GM23338 (cell line): ENCODE measurements at regions not wholly inside any gene's neighbourhood (a gene's known extent, or its start where the extent isn't known, plus 50 kb on each side); places are given as distances from the start of the nearest gene placed in this dataset.

ENCODE experiments used
- ATAC-seq: fragments of 200-7000 bp; cut with Tn5 transposase; 3 replicates; pipeline ENCODE4 v1.9.1; 2020
- DNase-seq: peaks from one replicate; pipeline ENCODE4 v3.0.0-alpha.2; 2015; ENCODE audit warnings: low spot score
- H2AFZ ChIP-seq: fragments of 200-600 bp; sonication (generic); 2 replicates; pipeline ENCODE4 v1.8.0; 2016; ENCODE audit warnings: antibody characterized with exemption, mild to moderate bottlenecking, moderate library complexity
- H3F3A ChIP-seq: fragments of 200-600 bp; sonication (generic); replicated peaks from 2 replicates; pipeline ENCODE4 v1.8.0; 2017; ENCODE audit warnings: antibody characterized with exemption, mixed run types, low read depth
- H3K27ac ChIP-seq: fragments of 200-600 bp; sonication (generic); 2 replicates; pipeline ENCODE4 v1.6.1; 2016; ENCODE audit warnings: low read depth
- H3K27me3 ChIP-seq: fragments of 200-600 bp; sonication (generic); 2 replicates; pipeline ENCODE4 v1.8.0; 2016; ENCODE audit warnings: mild to moderate bottlenecking, mixed run types, moderate library complexity; ENCODE audit not compliant: insufficient read depth
- H3K36me3 ChIP-seq: fragments of 200-600 bp; sonication (generic); 2 replicates; pipeline ENCODE4 v1.8.0; 2016; ENCODE audit warnings: mild to moderate bottlenecking; ENCODE audit not compliant: insufficient read depth
- H3K4me1 ChIP-seq: fragments of 200-600 bp; sonication (generic); 2 replicates; pipeline ENCODE4 v1.8.0; 2016; ENCODE audit warnings: mild to moderate bottlenecking, moderate library complexity; ENCODE audit not compliant: insufficient read depth
- H3K4me2 ChIP-seq: fragments of 200-600 bp; sonication (generic); 2 replicates; pipeline ENCODE4 v1.7.1; 2017; ENCODE audit warnings: mixed run types
- H3K4me3 ChIP-seq: fragments of 200-600 bp; sonication (generic); 2 replicates; pipeline ENCODE4 v1.6.1; 2016; ENCODE audit warnings: mixed run types
- H3K79me2 ChIP-seq: fragments of 200-600 bp; sonication (generic); replicated peaks from 2 replicates; pipeline ENCODE4 v1.8.0; 2017; ENCODE audit warnings: mild to moderate bottlenecking; ENCODE audit not compliant: insufficient read depth
- H3K9me2 ChIP-seq: fragments of 200-600 bp; sonication (generic); 2 replicates; pipeline ENCODE4 v1.8.0; 2017; ENCODE audit not compliant: insufficient read depth
- H4K20me1 ChIP-seq: fragments of 200-600 bp; sonication (generic); replicated peaks from 2 replicates; pipeline ENCODE4 v1.8.0; 2017; ENCODE audit warnings: mild to moderate bottlenecking; ENCODE audit not compliant: insufficient read depth
- H3K27ac Mint-ChIP-seq: 2 replicates; pipeline ENCODE4 v1.8.0; 2020; ENCODE audit warnings: inconsistent platforms, mild to moderate bottlenecking, moderate library complexity, mixed read lengths
- H3K27me3 Mint-ChIP-seq: 3 replicates; pipeline ENCODE4 v1.8.0; 2022; ENCODE audit warnings: low read depth, mild to moderate bottlenecking, moderate library complexity, mixed read lengths, inconsistent platforms; ENCODE audit not compliant: insufficient read depth, poor library complexity
- H3K36me3 Mint-ChIP-seq: 3 replicates; pipeline ENCODE4 v1.8.0; 2021; ENCODE audit warnings: low read depth, mild to moderate bottlenecking, inconsistent platforms, moderate library complexity, mixed read lengths
- H3K4me1 Mint-ChIP-seq: 3 replicates; pipeline ENCODE4 v1.8.0; 2020; ENCODE audit warnings: mild to moderate bottlenecking, inconsistent platforms, mixed read lengths
- H3K4me3 Mint-ChIP-seq: 3 replicates; pipeline ENCODE4 v1.8.0; 2021; ENCODE audit warnings: moderate library complexity, mild to moderate bottlenecking, inconsistent platforms, mixed read lengths
- H3K9me3 Mint-ChIP-seq: 3 replicates; pipeline ENCODE4 v1.8.0; 2020; ENCODE audit warnings: moderate library complexity, mild to moderate bottlenecking, inconsistent platforms, mixed read lengths
- CREB1 ChIP-seq: fragments of 250-450 bp; sonication (Bioruptor Pico); IDR thresholded peaks from 2 replicates; pipeline ENCODE4 v1.5.0; 2020; ENCODE audit warnings: low read depth, mild to moderate bottlenecking, moderate library complexity
- CTCF ChIP-seq, 2 experiments: fragments of 200-600 bp in 1 of 2; sonication (generic) in 1 of 2; conservative IDR thresholded peaks; 2 replicates each; pipeline versions ENCODE4 v1.5.1 to v1.6.1; 2016 to 2017; ENCODE audit warnings: antibody characterized with exemption in 2 of 2, low read depth in 2 of 2, mild to moderate bottlenecking in 2 of 2, moderate library complexity in 1 of 2
- ETS1 ChIP-seq: IDR thresholded peaks from 2 replicates; pipeline ENCODE4 v1.6.1; 2016; ENCODE audit warnings: antibody characterized with exemption
- EZH2phosphoT487 ChIP-seq: fragments of 200-600 bp; sonication (generic); IDR thresholded peaks from one replicate; pipeline ENCODE4 v1.8.1; 2018; ENCODE audit warnings: antibody characterized with exemption; ENCODE audit not compliant: unreplicated experiment
- NANOG ChIP-seq: IDR thresholded peaks from 2 replicates; pipeline ENCODE4 v1.6.1; 2016; ENCODE audit warnings: antibody characterized with exemption, borderline replicate concordance
- POLR2AphosphoS5 ChIP-seq: IDR thresholded peaks from 2 replicates; pipeline ENCODE4 v1.6.1; 2016; ENCODE audit warnings: antibody characterized with exemption, low read depth
- REST ChIP-seq: IDR thresholded peaks from one replicate; pipeline ENCODE4 v1.6.1; 2018; ENCODE audit warnings: antibody characterized with exemption; ENCODE audit not compliant: unreplicated experiment
- STAT1 ChIP-seq: IDR thresholded peaks from one replicate; pipeline ENCODE4 v1.6.1; 2016; ENCODE audit warnings: antibody characterized with exemption; ENCODE audit not compliant: unreplicated experiment
- ZNF331 ChIP-seq: fragments of 250-450 bp; sonication (Bioruptor Pico); IDR thresholded peaks from 2 replicates; pipeline ENCODE4 v1.5.0; 2020; ENCODE audit warnings: low read depth, mild to moderate bottlenecking, moderate library complexity

GRCh38 chr2:82307511-82307910 lies 2003.0 kb upstream of the LRRTM1 start:
- DNase-seq (no peak), ATAC-seq (no peak)
- Histone ChIP-seq H3K79me2 (no peaks in the 10 kb centered on the region), H3K27ac (no peak overlapping the region), H2AFZ (no peak overlapping the region), H3K27me3 (no peaks in the 10 kb centered on the region), H3K4me1 (no peaks in the 10 kb centered on the region), H4K20me1 (no peaks in the 10 kb centered on the region), H3K4me2 (no peak overlapping the region), H3K36me3 (no peaks in the 10 kb centered on the region), H3K9me2 (0 out of 2 replicates have a peak, but pooled peaks cover 4% of the 10 kb centered on the region), H3F3A (no peaks in the 10 kb centered on the region), H3K4me3 (no peak overlapping the region)
- Mint-ChIP-seq H3K27ac (no peak overlapping the region), H3K36me3 (no peaks in the 10 kb centered on the region), H3K4me3 (no peak overlapping the region), H3K27me3 (peaks cover 1% of the 10 kb centered on the region), H3K4me1 (no peaks in the 10 kb centered on the region), H3K9me3 (no peaks in the 10 kb centered on the region)
- TF ChIP-seq STAT1, result no peak
- no peak for TF ChIP-seq CREB1 (CRISPR knock-in tag)
- no peak for TF ChIP-seq NANOG
- no peak for TF ChIP-seq POLR2AphosphoS5
- TF ChIP-seq ZNF331 (CRISPR knock-in tag), result no peak
- TF ChIP-seq REST, result no peak
- TF ChIP-seq CTCF (conservative IDR thresholded peaks at IDR 0.05; ENCODE audit: low read depth in 2 of 2), result no peak

- Mint-ChIP-seq H3K4me1 (no peaks in the 10 kb centered on the region), H3K27ac (no peak overlapping the region), H3K27me3 (no peaks in the 10 kb centered on the region), H3K4me3 (no peak overlapping the region), H3K9me3 (peaks cover 8% of the 10 kb centered on the region), H3K36me3 (peaks cover 6% of the 10 kb centered on the region; the same call in 2 of the 3 replicates)
- ATAC-seq (no peak), DNase-seq (no peak)
- Histone ChIP-seq H2AFZ (peak overlapping the region; percentile 8; the same call in 1 of the 2 replicates), H3K27me3 (no peaks in the 10 kb centered on the region), H3K9me2 (0 out of 2 replicates have a peak, but pooled peaks cover 4% of the 10 kb centered on the region), H4K20me1 (no peaks in the 10 kb centered on the region), H3F3A (no peaks in the 10 kb centered on the region), H3K4me3 (no peak overlapping the region), H3K36me3 (no peaks in the 10 kb centered on the region), H3K4me1 (no peaks in the 10 kb centered on the region), H3K79me2 (no peaks in the 10 kb centered on the region), H3K4me2 (no peak overlapping the region), H3K27ac (no peak overlapping the region)
- TF ChIP-seq ZNF331 (CRISPR knock-in tag), result no peak
- no peak for TF ChIP-seq NANOG
- TF ChIP-seq EZH2phosphoT487, result no peak
- TF ChIP-seq ETS1, result no peak
Observed at GRCh38 chr2:82301506-82301905, 1997.0 kb upstream of the LRRTM1 start.
